Retina (tissue), 1 donor: ENCODE measurements at regions not wholly inside any gene's neighbourhood (a gene's known extent, or its start where the extent isn't known, plus 50 kb on each side); places are given as distances from the start of the nearest gene placed in this dataset.

Experiments used
- DNase-seq: peaks from one replicate; pipeline ENCODE4 v3.0.0-alpha.2; 2016

- no peak for DNase-seq
Measured at GRCh38 chr4:30610361-30610760, 109.8 kb upstream of the PCDH7 start.

GRCh38 chr4:30614771-30615170, 105.4 kb upstream of the PCDH7 start:
- no peak for DNase-seq

GRCh38 chr4:30616942-30617646, 103.1 kb upstream of the PCDH7 start:
- DNase-seq: no peak

GRCh38 chr4:30617836-30618235, 102.3 kb upstream of the PCDH7 start:
- no peak for DNase-seq

GRCh38 chr4:30619679-30620078, 100.5 kb upstream of the PCDH7 start:
- DNase-seq: no peak

DNA sequence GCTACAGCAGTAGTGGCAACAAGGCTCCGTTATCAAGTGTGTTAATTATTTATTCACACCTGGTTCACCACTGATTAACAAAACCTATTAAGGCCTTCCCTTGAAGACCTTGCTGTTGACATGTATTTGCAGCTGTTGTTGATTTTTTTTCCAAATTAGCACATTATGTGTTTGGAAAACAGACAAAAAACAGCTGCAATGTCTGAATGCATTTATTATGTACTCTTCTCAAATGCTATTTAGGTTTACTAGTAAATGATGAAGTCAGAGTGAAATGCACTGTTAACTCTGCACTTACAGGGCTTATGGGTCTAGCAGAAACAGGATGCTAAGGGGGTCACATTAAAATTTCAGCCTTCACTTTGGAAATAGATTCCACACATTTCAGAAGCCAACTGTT, 99.5 kb upstream of the PCDH7 start:
- no peak for DNase-seq

GRCh38 chr4:30630431-30630830, 89.7 kb upstream of the PCDH7 start:
- no peak for DNase-seq

DNA sequence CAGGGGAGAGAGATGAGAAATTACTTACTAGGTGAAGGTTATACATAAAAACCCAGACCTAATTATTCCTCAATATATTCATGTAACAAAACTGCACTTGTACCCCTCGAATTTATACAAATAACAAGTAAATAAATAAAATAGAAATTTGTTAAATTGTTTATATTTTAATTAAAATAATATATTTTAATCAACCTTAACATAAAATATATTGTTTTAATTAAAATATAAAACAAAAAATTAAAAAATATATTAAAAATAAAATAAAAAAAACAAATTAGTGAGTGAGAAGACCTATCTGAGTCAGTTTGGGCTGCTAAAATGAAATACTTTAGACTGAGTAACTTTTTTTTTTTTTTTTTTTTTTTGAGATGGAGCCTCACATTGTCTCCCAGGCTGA, 87.4 kb upstream of the PCDH7 start:
- no peak for DNase-seq

GRCh38 chr4:30641345-30641744, 78.8 kb upstream of the PCDH7 start:
- no peak for DNase-seq

GRCh38 chr4:30642567-30642966, 77.6 kb upstream of the PCDH7 start:
- DNase-seq: no peak

DNA sequence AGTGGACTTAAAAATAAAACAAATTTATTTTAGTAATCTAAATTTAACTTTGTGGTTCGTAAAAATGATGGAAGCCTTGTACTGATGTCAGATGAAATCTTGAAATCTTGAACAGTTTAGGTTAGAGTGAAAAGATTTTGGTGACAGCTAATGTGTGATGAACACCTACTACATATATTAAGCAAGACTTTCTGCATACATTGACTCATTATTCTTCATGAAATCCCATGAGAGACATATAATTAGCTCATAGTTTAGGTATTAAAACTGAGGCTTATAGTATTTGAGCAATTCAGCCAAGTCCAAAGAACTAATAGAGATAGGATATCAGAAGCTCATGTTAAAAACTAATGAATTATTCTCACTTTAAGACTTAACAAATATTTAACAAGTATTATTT, 66.9 kb upstream of the PCDH7 start:
- DNase-seq: no peak

- no peak for DNase-seq
Measured at GRCh38 chr4:30656828-30657227, 63.3 kb upstream of the PCDH7 start.

DNA sequence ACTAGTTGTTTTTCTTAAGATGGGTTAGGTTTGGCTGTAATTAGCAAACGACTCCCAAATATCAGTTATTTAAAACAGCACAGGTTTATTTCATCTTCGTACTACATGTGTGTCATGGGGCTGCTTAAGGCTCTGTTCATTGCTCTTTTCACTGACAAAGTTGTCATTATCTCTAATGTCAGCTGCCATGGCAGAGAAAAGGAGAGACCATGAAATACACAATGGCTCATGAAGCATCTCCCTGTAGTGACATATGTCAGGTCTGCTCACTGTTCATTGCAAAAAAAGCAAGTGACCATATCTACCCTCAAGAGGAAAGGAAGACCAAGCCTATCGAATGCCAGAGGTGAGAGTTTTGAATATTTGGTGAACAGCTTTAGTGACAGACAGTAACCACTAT, 52.2 kb upstream of the PCDH7 start:
- no peak for DNase-seq

- no peak for DNase-seq
Measured at GRCh38 chr4:30670206-30670605, 50.0 kb upstream of the PCDH7 start.
